IMR-90 (cell line): ENCODE measurements at regions not wholly inside any gene's neighbourhood (a gene's known extent, or its start where the extent isn't known, plus 50 kb on each side); places are given as distances from the start of the nearest gene placed in this dataset.

Experiments
- ATAC-seq: fragments of 200-7000 bp; cut with Tn5 transposase; 2 replicates; pipeline ENCODE4 v1.9.1; 2020; ENCODE audit warnings: low read depth, mild to moderate bottlenecking, moderate library complexity
- BruUV-seq: library from RNA; stranded (reverse); fragments of 400-500 nt; replicated peaks from 2 replicates; lab custom pipeline; 2021; lab: Mats Ljungman, UMichigan
- CTCF ChIA-PET: fragments of 300-600 bp; formaldehyde crosslinking; extraction: SDS; loops from one replicate; lab custom pipeline; 2021; ENCODE audit warnings: antibody characterized with exemption; lab: Yijun Ruan, JAX
- POLR2A ChIA-PET: fragments of 300-600 bp; sonication (Branson Sonifier 250); formaldehyde crosslinking; loops from one replicate; lab custom pipeline; 2022; ENCODE audit warnings: antibody characterized with exemption; ENCODE audit not compliant: unreplicated experiment; lab: Charles Lee
- DNase-seq: peaks from one replicate; pipeline ENCODE4 v3.0.0; 2013
- H2AFZ ChIP-seq: replicated peaks from 2 replicates; pipeline ENCODE3; 2013; ENCODE audit warnings: low read length, mild to moderate bottlenecking; ENCODE audit not compliant: poor library complexity
- H2AK5ac ChIP-seq: 2 replicates; pipeline ENCODE4 v1.6.1; 2013; ENCODE audit warnings: low read depth, low read length, inconsistent platforms
- H2AK9ac ChIP-seq: replicated peaks from 2 replicates; pipeline ENCODE3; 2013; ENCODE audit warnings: mild to moderate bottlenecking, low read depth, low read length, moderate library complexity; ENCODE audit not compliant: poor library complexity
- H2BK120ac ChIP-seq: 2 replicates; pipeline ENCODE4 v1.6.1; 2013; ENCODE audit warnings: low read depth, low read length, inconsistent platforms
- H2BK15ac ChIP-seq: 3 replicates; pipeline ENCODE4 v1.6.1; 2013; ENCODE audit warnings: low read depth, low read length, inconsistent platforms
- H2BK20ac ChIP-seq: 2 replicates; pipeline ENCODE4 v1.6.1; 2013; ENCODE audit warnings: low read depth, mild to moderate bottlenecking, inconsistent platforms, low read length, moderate library complexity
- H2BK5ac ChIP-seq: 2 replicates; pipeline ENCODE4 v1.6.1; 2013; ENCODE audit warnings: mild to moderate bottlenecking, low read depth, low read length, inconsistent platforms; ENCODE audit not compliant: poor library complexity, severe bottlenecking
- H3K14ac ChIP-seq: replicated peaks from 2 replicates; pipeline ENCODE4 v1.6.1; 2013; ENCODE audit warnings: low read depth, low read length, inconsistent platforms
- H3K18ac ChIP-seq: 2 replicates; pipeline ENCODE4 v1.6.1; 2013; ENCODE audit warnings: low read depth, low read length, control low read depth
- H3K23ac ChIP-seq: 2 replicates; pipeline ENCODE4 v1.6.1; 2013; ENCODE audit warnings: low read depth, low read length, inconsistent platforms
- H3K27ac ChIP-seq: 2 replicates; pipeline ENCODE4 v1.5.1; 2013; ENCODE audit warnings: mild to moderate bottlenecking, control low read depth, low read length; ENCODE audit not compliant: insufficient read depth
- H3K27me3 ChIP-seq: 2 replicates; pipeline ENCODE4 v1.6.1; 2013; ENCODE audit warnings: low read length; ENCODE audit not compliant: control insufficient read depth, insufficient read depth
- H3K36me3 ChIP-seq: 2 replicates; pipeline ENCODE4 v1.6.1; 2013; ENCODE audit warnings: low read length, mixed read lengths; ENCODE audit not compliant: control insufficient read depth, insufficient read depth
- H3K4ac ChIP-seq: 2 replicates; pipeline ENCODE4 v1.6.1; 2013; ENCODE audit warnings: low read depth, low read length, inconsistent platforms
- H3K4me1 ChIP-seq: 2 replicates; pipeline ENCODE4 v1.6.1; 2013; ENCODE audit warnings: low read length, mixed read lengths; ENCODE audit not compliant: control insufficient read depth, insufficient read depth
- H3K4me2 ChIP-seq: 2 replicates; pipeline ENCODE4 v1.6.1; 2013; ENCODE audit warnings: low read depth, mild to moderate bottlenecking, control low read depth, low read length, moderate library complexity
- H3K4me3 ChIP-seq: 2 replicates; pipeline ENCODE4 v1.5.1; 2013; ENCODE audit warnings: low read depth, mild to moderate bottlenecking, control low read depth, low read length, moderate library complexity; ENCODE audit not compliant: insufficient read depth
- H3K56ac ChIP-seq: 2 replicates; pipeline ENCODE4 v1.6.1; 2013; ENCODE audit warnings: low read length, inconsistent platforms; ENCODE audit not compliant: insufficient read depth; ENCODE audit errors: extremely low read depth
- H3K79me1 ChIP-seq, 2 experiments: 2 replicates each; pipeline ENCODE4 v1.6.1; 2013; ENCODE audit warnings: low read length in 2 of 2, inconsistent platforms in 1 of 2, low read depth in 1 of 2
- H3K9ac ChIP-seq: 2 replicates; pipeline ENCODE4 v1.6.1; 2013; ENCODE audit warnings: low read depth, low read length, control low read depth
- H3K9me1 ChIP-seq: 2 replicates; pipeline ENCODE4 v1.6.1; 2013; ENCODE audit warnings: low read length, inconsistent platforms; ENCODE audit not compliant: insufficient read depth
- H3K9me3 ChIP-seq: 2 replicates; pipeline ENCODE4 v1.6.1; 2013; ENCODE audit warnings: low read length; ENCODE audit not compliant: control insufficient read depth, insufficient read depth
- H4K20me1 ChIP-seq: 2 replicates; pipeline ENCODE4 v1.6.1; 2013; ENCODE audit warnings: low read length, inconsistent platforms; ENCODE audit not compliant: insufficient read depth
- H4K5ac ChIP-seq: 2 replicates; pipeline ENCODE4 v1.6.1; 2013; ENCODE audit warnings: mild to moderate bottlenecking, low read depth, low read length, control low read depth
- H4K8ac ChIP-seq, 2 experiments: 2 replicates each; pipeline ENCODE4 v1.6.1; 2013; ENCODE audit warnings: low read depth in 2 of 2, low read length in 2 of 2, control low read depth in 1 of 2, inconsistent platforms in 1 of 2
- H4K91ac ChIP-seq: 2 replicates; pipeline ENCODE4 v1.6.1; 2013; ENCODE audit warnings: low read depth, low read length, inconsistent platforms; ENCODE audit not compliant: insufficient read depth
- CEBPB ChIP-seq: IDR thresholded peaks from 2 replicates; pipeline ENCODE4 v1.6.1; 2012; ENCODE audit warnings: low read depth, low read length, improper control_type of control experiment
- CHD1 ChIP-seq: IDR thresholded peaks from 2 replicates; pipeline ENCODE4 v1.6.1; 2012; ENCODE audit warnings: low read depth, low read length, improper control_type of control experiment
- CTCF ChIP-seq: conservative IDR thresholded peaks from 2 replicates; pipeline ENCODE4 v1.5.1; 2012; ENCODE audit warnings: mild to moderate bottlenecking, low read depth, low read length, improper control_type of control experiment
- ELK1 ChIP-seq: fragments of 150-350 bp; IDR thresholded peaks from 2 replicates; pipeline ENCODE4 v1.6.1; 2016; ENCODE audit warnings: low read depth, mild to moderate bottlenecking, low read length, moderate library complexity, borderline replicate concordance
- FOS ChIP-seq: fragments of 150-350 bp; IDR thresholded peaks from 2 replicates; pipeline ENCODE4 v1.6.1; 2016; ENCODE audit warnings: low read depth, low read length
- MAFK ChIP-seq: IDR thresholded peaks from 2 replicates; pipeline ENCODE4 v1.6.1; 2012; ENCODE audit warnings: low read depth, low read length, improper control_type of control experiment
- NFE2L2 ChIP-seq: fragments of 150-350 bp; IDR thresholded peaks from 2 replicates; pipeline ENCODE4 v1.6.1; 2016; ENCODE audit warnings: low read depth, mild to moderate bottlenecking, low read length
- RFX5 ChIP-seq: IDR thresholded peaks from 2 replicates; pipeline ENCODE4 v1.8.0; 2012; ENCODE audit warnings: low read depth, mild to moderate bottlenecking, low read length, moderate library complexity
- WGBS, 2 experiments: methylation state at CpG; one replicate each; pipeline versions ENCODE4 v1.1.5 to v1.1.7; 2013; ENCODE audit warnings: missing lambda C conversion rate in 2 of 2; ENCODE audit not compliant: insufficient read length in 1 of 2; ENCODE audit errors: extremely low coverage in 2 of 2; 5-methylcytosine and 5-hydroxymethylcytosine counted together
- dilution Hi-C: fragments of 300-500 bp; cut with HindIII; formaldehyde crosslinking; loops from one replicate; pipeline ENCODE4 v1.14.3; 2018; ENCODE audit warnings: low sequenced_read_pairs; ENCODE audit not compliant: unreplicated experiment
- in situ Hi-C: fragments of 300-500 bp; cut with MboI; formaldehyde crosslinking; loops from 3 replicates; pipeline ENCODE4 v1.14.3; 2019; ENCODE audit warnings: low sequenced_read_pairs, inconsistent platforms, mixed read lengths
- intact Hi-C: fragments of 100-400 bp; cut with micrococcal nuclease; formaldehyde crosslinking; loops from 2 replicates; pipeline ENCODE4 v1.10.0; 2022

DNA sequence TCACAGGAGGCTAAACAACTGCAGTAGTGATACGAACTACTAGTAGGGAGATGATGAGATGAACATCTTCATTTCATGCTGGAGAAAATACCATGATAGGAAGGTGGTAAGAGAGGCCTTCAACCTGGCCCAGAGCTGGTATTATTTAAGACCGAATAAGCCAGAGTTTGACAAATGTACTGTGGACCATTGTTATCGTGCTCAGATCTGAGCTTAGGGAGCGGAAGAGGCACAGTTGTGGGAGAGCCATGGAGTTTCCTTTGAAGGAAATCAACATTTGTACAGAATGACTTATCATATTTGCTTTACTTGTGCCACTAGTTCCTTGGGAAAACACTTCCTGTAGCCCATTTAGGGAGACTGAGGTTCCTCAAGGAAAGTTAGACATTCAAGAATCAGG is 260.6 kb upstream of the TNP1 start:
- WGBS, 2 experiments = 100% methylated on average over 2 of the region's 4 CpGs; no CpG with 5 or more reads in 1 of the 2 experiments
- no peak overlapping the region for H2BK5ac ChIP-seq
- H3K27me3 ChIP-seq = no peaks in the 10 kb centered on the region
- H3K9me3 ChIP-seq = no peaks in the 10 kb centered on the region
- in situ Hi-C loops = no loop called here
- no peak overlapping the region for H4K91ac ChIP-seq
- H3K23ac ChIP-seq = no peak overlapping the region
- H2BK120ac ChIP-seq = no peak overlapping the region
- no peak overlapping the region for H4K5ac ChIP-seq
- H3K4me2 ChIP-seq = no peak overlapping the region
- no peak overlapping the region for H2AK9ac ChIP-seq
- H4K20me1 ChIP-seq = no peaks in the 10 kb centered on the region
- ATAC-seq (no peak), DNase-seq (no peak)
- H3K4ac ChIP-seq = no peak overlapping the region
- no TSS peak for BruUV-seq
- CTCF ChIA-PET = no interaction called here
- no peak for TF ChIP-seq CHD1
- TF ChIP-seq ELK1 = no peak
- no peak for TF ChIP-seq CEBPB
- TF ChIP-seq FOS = no peak
- no peak for TF ChIP-seq CTCF
- TF ChIP-seq MAFK = no peak
- no peak for TF ChIP-seq NFE2L2
- no peak for TF ChIP-seq RFX5
- no peaks in the 10 kb centered on the region for H3K79me1 ChIP-seq
- peaks cover 3% of the 10 kb centered on the region; the same call in 1 of the 2 replicates for H3K4me1 ChIP-seq
- POLR2A ChIA-PET = no interaction called here
- H3K36me3 ChIP-seq = no peaks in the 10 kb centered on the region
- 0 out of 3 replicates have a peak overlapping the region, but pooled peaks have one; percentile 19 for H2BK15ac ChIP-seq
- no peak overlapping the region for H2AFZ ChIP-seq
- intact Hi-C loops = no loop called here
- no peak overlapping the region for H2AK5ac ChIP-seq
- no peak overlapping the region for H3K14ac ChIP-seq
- no peaks in the 10 kb centered on the region; the same call in 1 of the 2 replicates for H3K9me1 ChIP-seq
- dilution Hi-C loops = no loop called here
- no peak overlapping the region for H3K56ac ChIP-seq
- H3K18ac ChIP-seq = no peak overlapping the region
- no peak overlapping the region for H3K9ac ChIP-seq
- no peak overlapping the region for H2BK20ac ChIP-seq
- no peak overlapping the region for H3K27ac ChIP-seq
- no peak overlapping the region for H4K8ac ChIP-seq
- H3K4me3 ChIP-seq = no peak overlapping the region
